H1 (cell line): ENCODE measurements at regions not wholly inside any gene's neighbourhood (a gene's known extent, or its start where the extent isn't known, plus 50 kb on each side); places are given as distances from the start of the nearest gene placed in this dataset.

Experiments used
- CBX8 ChIP-seq: fragments of 300-800, 300-1000 bp; sonication (generic); IDR thresholded peaks from 2 replicates; pipeline ENCODE4 v1.7.1; 2016; ENCODE audit warnings: low read depth, low read length, borderline replicate concordance
- EZH2 ChIP-seq: fragments of 200-600 bp; sonication (generic); IDR thresholded peaks from 2 replicates; pipeline ENCODE4 v1.7.1; 2012; ENCODE audit warnings: low read depth, mild to moderate bottlenecking, moderate library complexity, low read length, inconsistent platforms; ENCODE audit not compliant: severe bottlenecking
- FOSL1 ChIP-seq: IDR thresholded peaks from 2 replicates; pipeline ENCODE4 v1.6.1; 2011; ENCODE audit warnings: mild to moderate bottlenecking, low read depth, low read length, moderate library complexity; ENCODE audit not compliant: insufficient read depth
- JUND ChIP-seq: IDR thresholded peaks from 2 replicates; pipeline ENCODE4 v1.6.1; 2011; ENCODE audit warnings: mild to moderate bottlenecking, improper control_type of control experiment, low read length
- PHF8 ChIP-seq: fragments of 200-600 bp; sonication (generic); conservative IDR thresholded peaks from 2 replicates; pipeline ENCODE4 v1.7.1; 2012; ENCODE audit warnings: low read depth, mild to moderate bottlenecking, inconsistent platforms, low read length, moderate library complexity
- POLR2AphosphoS5 ChIP-seq: IDR thresholded peaks from 2 replicates; pipeline ENCODE4 v1.6.1; 2011; ENCODE audit warnings: low read depth, low read length
- RBBP5 ChIP-seq: IDR thresholded peaks from 2 replicates; pipeline ENCODE4 v1.7.1; 2012; ENCODE audit warnings: low read depth, mild to moderate bottlenecking, inconsistent platforms, low read length, moderate library complexity, borderline replicate concordance
- SIX5 ChIP-seq: IDR thresholded peaks from 2 replicates; pipeline ENCODE4 v1.6.1; 2011; ENCODE audit warnings: mild to moderate bottlenecking, low read depth, low read length
- SP1 ChIP-seq: IDR thresholded peaks from 2 replicates; pipeline ENCODE4 v1.6.1; 2011; ENCODE audit warnings: low read depth, low read length
- SRF ChIP-seq: IDR thresholded peaks from 2 replicates; pipeline ENCODE4 v1.6.1; 2011; ENCODE audit warnings: mild to moderate bottlenecking, low read depth, low read length, moderate library complexity
- SUZ12 ChIP-seq: fragments of 200-600 bp; sonication (generic); IDR thresholded peaks from 2 replicates; pipeline ENCODE4 v1.6.1; 2012; ENCODE audit warnings: mild to moderate bottlenecking, inconsistent platforms, low read length, moderate library complexity, mixed read lengths
- TAF1 ChIP-seq: IDR thresholded peaks from 2 replicates; pipeline ENCODE4 v1.6.1; 2011; ENCODE audit warnings: mild to moderate bottlenecking, low read depth, low read length
- TF ChIP-seq, protein P1 (sequence below), 3 experiments: IDR thresholded peaks; 1 replicate in 2 of 3; 2 replicates in 1 of 3; pipeline versions ENCODE4 v1.5.1 to v1.6.1; 2011; ENCODE audit warnings: low read length in 3 of 3, mild to moderate bottlenecking in 3 of 3, inconsistent platforms in 2 of 3, low read depth in 1 of 3, moderate library complexity in 1 of 3; ENCODE audit not compliant: insufficient read depth in 1 of 3; ENCODE audit errors: control extremely low read depth in 1 of 3
- TF ChIP-seq, protein P2 (sequence below): IDR thresholded peaks from 2 replicates; pipeline ENCODE4 v1.6.1; 2012; ENCODE audit warnings: inconsistent platforms

GRCh38 chr5:120012431-120012830 is 383.1 kb downstream of the FAM170A start:
- TF ChIP-seq SUZ12 (no peak), JUND (no peak), EZH2 (no peak), SIX5 (no peak), POLR2AphosphoS5 (no peak), TAF1 (no peak), SRF (no peak), CBX8 (no peak), RBBP5 (no peak), SP1 (no peak), PHF8 (no peak), FOSL1 (no peak)
- TF ChIP-seq, protein P1, sequence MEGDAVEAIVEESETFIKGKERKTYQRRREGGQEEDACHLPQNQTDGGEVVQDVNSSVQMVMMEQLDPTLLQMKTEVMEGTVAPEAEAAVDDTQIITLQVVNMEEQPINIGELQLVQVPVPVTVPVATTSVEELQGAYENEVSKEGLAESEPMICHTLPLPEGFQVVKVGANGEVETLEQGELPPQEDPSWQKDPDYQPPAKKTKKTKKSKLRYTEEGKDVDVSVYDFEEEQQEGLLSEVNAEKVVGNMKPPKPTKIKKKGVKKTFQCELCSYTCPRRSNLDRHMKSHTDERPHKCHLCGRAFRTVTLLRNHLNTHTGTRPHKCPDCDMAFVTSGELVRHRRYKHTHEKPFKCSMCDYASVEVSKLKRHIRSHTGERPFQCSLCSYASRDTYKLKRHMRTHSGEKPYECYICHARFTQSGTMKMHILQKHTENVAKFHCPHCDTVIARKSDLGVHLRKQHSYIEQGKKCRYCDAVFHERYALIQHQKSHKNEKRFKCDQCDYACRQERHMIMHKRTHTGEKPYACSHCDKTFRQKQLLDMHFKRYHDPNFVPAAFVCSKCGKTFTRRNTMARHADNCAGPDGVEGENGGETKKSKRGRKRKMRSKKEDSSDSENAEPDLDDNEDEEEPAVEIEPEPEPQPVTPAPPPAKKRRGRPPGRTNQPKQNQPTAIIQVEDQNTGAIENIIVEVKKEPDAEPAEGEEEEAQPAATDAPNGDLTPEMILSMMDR (IDR thresholded peaks at IDR 0.05; ENCODE audit: control extremely low read depth in 1 of 3, insufficient read depth in 1 of 3, low read depth in 1 of 3, low read length in 3 of 3), result no peak
- TF ChIP-seq, protein P2, sequence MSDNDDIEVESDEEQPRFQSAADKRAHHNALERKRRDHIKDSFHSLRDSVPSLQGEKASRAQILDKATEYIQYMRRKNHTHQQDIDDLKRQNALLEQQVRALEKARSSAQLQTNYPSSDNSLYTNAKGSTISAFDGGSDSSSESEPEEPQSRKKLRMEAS, result no peak
